ENCODE measurements at regions not wholly inside any gene's neighbourhood (a gene's known extent, or its start where the extent isn't known, plus 50 kb on each side); places are given as distances from the start of the nearest gene placed in this dataset.

DNA sequence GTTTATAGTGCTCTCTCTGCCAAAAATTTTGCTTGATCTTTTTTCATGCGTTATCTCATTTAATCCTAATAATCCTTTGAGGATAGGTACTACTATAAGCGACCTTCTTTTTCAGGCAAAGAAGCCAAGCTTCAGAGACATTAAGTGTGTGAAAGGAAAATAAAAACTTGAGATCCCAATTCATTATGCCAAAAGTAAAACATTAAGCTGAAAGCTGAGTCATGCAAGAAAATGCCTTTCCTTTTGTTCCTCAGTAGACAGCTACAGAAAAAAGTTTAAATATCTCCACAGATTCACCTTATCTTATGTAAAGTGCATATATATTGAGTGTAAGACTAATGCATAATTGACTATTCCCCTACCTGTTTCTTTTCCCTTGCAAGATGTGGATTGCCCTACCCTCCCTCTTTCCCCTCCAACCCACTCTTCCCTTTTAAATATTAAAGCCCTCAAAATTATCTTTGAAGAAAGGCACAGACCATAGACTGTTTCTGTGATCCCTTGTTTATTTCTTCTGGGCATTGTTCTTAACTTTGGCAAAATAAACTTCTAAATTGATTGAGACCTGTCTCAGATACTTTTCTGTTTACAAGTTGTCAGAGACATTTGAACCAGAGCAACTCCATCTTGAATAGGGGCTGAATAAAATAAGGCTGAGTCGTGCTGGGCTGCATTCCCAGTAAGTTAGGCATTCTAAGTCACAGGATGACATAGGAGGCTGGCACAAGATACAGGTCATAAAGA is 1139.9 kb upstream of the LRRN3 start:
- TF ChIP-seq, protein P1, sequence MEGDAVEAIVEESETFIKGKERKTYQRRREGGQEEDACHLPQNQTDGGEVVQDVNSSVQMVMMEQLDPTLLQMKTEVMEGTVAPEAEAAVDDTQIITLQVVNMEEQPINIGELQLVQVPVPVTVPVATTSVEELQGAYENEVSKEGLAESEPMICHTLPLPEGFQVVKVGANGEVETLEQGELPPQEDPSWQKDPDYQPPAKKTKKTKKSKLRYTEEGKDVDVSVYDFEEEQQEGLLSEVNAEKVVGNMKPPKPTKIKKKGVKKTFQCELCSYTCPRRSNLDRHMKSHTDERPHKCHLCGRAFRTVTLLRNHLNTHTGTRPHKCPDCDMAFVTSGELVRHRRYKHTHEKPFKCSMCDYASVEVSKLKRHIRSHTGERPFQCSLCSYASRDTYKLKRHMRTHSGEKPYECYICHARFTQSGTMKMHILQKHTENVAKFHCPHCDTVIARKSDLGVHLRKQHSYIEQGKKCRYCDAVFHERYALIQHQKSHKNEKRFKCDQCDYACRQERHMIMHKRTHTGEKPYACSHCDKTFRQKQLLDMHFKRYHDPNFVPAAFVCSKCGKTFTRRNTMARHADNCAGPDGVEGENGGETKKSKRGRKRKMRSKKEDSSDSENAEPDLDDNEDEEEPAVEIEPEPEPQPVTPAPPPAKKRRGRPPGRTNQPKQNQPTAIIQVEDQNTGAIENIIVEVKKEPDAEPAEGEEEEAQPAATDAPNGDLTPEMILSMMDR (conservative IDR thresholded peaks at IDR 0.05; ENCODE audit: low read depth, low read length): no peak
- H3K4me3 ChIP-seq (ENCODE audit: low read depth, low read length): no peak overlapping the region
- no peak for DNase-seq (ENCODE audit: low read depth)

DNA sequence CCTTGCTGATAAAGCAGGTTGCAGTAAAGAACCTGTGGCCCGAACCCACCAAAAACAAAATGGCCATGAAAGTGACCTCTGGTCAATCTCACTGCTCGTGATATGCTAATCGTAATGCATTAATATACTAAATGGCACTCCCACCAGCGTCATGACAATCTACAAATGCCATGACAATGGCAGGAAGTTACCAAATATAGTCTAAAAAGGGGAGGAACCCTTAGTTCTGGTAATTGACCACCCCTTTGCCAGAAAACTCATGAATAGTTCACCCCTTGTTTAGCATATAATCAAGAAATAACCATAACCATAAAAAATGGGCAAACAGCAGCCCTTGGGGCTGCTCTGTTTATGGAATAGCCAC is 1139.4 kb upstream of the LRRN3 start:
- no peak overlapping the region for H3K4me3 ChIP-seq (ENCODE audit: low read depth, low read length)
- DNase-seq (ENCODE audit: low read depth): no peak
- TF ChIP-seq, protein P1 (conservative IDR thresholded peaks at IDR 0.05; ENCODE audit: low read depth, low read length): no peak

DNA sequence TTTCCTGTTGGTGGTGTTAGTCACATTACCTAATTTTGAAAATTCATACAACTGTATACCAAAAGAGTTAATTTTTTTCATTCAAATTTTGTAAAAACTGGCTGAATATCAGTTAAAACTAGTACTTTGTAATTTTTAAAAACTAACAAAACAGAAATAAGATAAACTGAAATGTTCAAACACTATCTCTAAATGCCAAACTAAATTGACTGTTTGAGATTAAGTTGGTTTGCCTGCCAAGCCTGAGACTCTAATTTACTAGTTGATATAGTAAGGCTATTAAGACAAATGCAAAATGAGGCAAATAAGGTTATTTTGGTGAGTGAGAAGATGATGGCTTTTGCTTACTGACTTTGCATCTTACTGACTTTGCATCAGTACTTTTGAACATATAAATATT is 1134.9 kb upstream of the LRRN3 start:
- no peak for DNase-seq (ENCODE audit: low read depth)
- H3K4me3 ChIP-seq (ENCODE audit: low read depth, low read length): no peak overlapping the region
- TF ChIP-seq, protein P1 (conservative IDR thresholded peaks at IDR 0.05; ENCODE audit: low read depth, low read length): no peak

DNA sequence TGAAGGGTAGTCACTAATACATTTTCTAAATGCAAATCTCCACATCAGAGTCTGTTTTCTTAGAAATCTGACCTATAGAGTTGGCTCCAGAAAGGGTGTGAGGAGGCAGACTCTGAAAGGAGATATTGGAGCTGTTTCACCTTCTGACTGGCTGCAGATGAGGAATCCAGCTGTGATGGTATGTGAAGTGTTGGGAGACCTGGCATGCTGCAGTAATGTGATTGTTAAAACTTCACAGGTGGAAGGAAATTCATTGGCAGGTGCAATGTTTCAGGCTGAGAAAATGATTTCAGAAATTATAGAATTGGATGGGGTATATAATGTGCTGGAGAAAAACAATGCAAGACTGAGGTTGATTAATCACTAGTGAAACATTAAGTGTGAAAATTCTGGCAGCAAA is 1134.0 kb upstream of the LRRN3 start:
- DNase-seq (ENCODE audit: low read depth): no peak
- TF ChIP-seq, protein P1 (conservative IDR thresholded peaks at IDR 0.05; ENCODE audit: low read depth, low read length): no peak
- H3K4me3 ChIP-seq (ENCODE audit: low read depth, low read length): no peak overlapping the region

DNA sequence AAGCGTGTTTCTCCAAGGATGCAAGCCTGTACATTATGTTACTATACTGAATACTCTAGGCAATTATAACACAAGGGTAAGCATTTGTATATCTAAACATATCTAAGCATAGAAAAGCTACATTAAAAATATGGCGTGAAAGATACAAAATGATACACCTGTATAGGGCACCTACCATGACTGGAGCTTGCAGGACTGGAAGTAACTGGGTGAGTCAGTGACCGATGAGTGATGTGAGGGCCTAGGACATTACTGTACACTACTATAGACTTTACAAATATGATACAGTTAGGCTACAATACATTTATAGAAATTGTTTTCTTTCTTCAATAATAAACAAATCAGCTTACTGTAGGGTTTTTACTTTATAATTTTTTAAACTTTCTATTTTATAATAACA is 1127.2 kb upstream of the LRRN3 start:
- TF ChIP-seq, protein P1 (conservative IDR thresholded peaks at IDR 0.05; ENCODE audit: low read depth, low read length): no peak
- DNase-seq (ENCODE audit: low read depth): no peak
- H3K4me3 ChIP-seq (ENCODE audit: low read depth, low read length): no peak overlapping the region

DNA sequence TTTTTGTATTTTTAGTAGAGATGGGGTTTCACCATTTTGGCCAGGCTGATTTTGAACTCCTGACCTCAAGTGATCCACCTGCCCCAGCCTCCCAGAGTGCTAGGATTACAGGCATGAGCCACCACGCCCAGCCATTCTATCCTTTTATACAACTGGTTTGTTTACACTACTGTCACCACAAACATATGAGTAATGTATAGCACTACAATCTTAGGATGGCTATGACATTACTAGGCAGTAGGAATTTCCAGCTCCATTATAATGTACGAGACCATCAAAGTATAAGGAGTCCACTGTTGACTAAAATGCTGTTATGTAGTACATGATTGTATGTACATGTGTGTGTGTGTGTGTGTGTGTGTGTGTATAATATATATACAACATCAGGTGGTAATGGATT is 1126.1 kb upstream of the LRRN3 start:
- H3K4me3 ChIP-seq (ENCODE audit: low read depth, low read length): no peak overlapping the region
- TF ChIP-seq, protein P1 (conservative IDR thresholded peaks at IDR 0.05; ENCODE audit: low read depth, low read length): no peak
- no peak for DNase-seq (ENCODE audit: low read depth)

DNA sequence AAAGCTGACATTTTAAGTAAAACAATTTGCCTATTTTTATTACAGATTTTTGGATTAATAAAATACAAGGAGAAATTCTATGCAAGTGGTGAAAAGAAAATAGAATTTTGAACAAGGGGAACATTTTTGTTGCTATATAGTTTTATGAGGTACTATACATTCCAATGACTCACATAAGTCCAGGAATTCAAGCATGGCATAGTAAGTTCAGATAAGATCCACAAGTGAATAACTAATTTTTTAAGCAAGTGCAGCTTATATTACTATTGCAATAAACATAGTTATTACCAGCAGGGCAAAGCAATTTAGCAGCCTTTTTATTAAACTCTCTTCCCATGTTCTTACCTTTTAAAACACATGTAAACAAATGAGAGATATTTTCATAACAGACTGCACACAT is 1123.5 kb upstream of the LRRN3 start:
- DNase-seq (ENCODE audit: low read depth): no peak
- no peak overlapping the region for H3K4me3 ChIP-seq (ENCODE audit: low read depth, low read length)
- TF ChIP-seq, protein P1 (conservative IDR thresholded peaks at IDR 0.05; ENCODE audit: low read depth, low read length): no peak
